ENCODE measurements at regions not wholly inside any gene's neighbourhood (a gene's known extent, or its start where the extent isn't known, plus 50 kb on each side); places are given as distances from the start of the nearest gene placed in this dataset.

DNA sequence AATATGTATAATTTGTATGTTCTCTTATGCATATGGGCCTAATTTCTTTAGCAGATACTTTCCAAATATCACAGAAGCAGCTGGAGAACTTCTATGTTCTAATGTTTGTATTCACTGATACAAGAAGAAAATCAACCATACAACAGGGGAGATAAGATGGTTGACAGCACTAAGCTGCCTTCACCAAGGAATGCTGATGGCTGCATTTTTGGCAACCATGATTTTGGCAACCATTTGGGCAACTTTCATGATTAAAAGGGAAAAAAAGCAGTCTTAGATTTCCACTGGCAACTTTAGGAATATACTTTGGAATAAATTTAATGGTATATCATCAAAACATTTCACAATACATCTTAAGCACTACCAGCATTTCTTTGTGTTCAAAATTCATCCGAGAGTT is 740.3 kb upstream of the CDH6 start:
- Histone ChIP-seq H3K4me1 (ENCODE audit: insufficient read depth, low read length) (no peaks in the 10 kb centered on the region), H3K4me3 (ENCODE audit: insufficient read depth, low read length) (no peak overlapping the region), H3K27me3 (ENCODE audit: insufficient read depth, low read length) (no peaks in the 10 kb centered on the region), H3K9me3 (ENCODE audit: low read depth, low read length) (no peaks in the 10 kb centered on the region), H2AFZ (ENCODE audit: low read length) (no peak overlapping the region), H3K27ac (ENCODE audit: low read depth, low read length) (no peak overlapping the region), H3K79me2 (ENCODE audit: insufficient read depth, low read length) (no peaks in the 10 kb centered on the region), H4K20me1 (ENCODE audit: insufficient read depth, low read length) (no peaks in the 10 kb centered on the region), H3K4me2 (ENCODE audit: insufficient read depth, low read length) (no peak overlapping the region), H3K36me3 (ENCODE audit: insufficient read depth, low read length) (no peaks in the 10 kb centered on the region)
- DNase-seq (ENCODE audit: insufficient read length, low spot score, missing footprints): no peak
- TF ChIP-seq, protein P1, sequence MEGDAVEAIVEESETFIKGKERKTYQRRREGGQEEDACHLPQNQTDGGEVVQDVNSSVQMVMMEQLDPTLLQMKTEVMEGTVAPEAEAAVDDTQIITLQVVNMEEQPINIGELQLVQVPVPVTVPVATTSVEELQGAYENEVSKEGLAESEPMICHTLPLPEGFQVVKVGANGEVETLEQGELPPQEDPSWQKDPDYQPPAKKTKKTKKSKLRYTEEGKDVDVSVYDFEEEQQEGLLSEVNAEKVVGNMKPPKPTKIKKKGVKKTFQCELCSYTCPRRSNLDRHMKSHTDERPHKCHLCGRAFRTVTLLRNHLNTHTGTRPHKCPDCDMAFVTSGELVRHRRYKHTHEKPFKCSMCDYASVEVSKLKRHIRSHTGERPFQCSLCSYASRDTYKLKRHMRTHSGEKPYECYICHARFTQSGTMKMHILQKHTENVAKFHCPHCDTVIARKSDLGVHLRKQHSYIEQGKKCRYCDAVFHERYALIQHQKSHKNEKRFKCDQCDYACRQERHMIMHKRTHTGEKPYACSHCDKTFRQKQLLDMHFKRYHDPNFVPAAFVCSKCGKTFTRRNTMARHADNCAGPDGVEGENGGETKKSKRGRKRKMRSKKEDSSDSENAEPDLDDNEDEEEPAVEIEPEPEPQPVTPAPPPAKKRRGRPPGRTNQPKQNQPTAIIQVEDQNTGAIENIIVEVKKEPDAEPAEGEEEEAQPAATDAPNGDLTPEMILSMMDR (IDR thresholded peaks at IDR 0.05; ENCODE audit: extremely low read depth, low read depth, low read length): no peak

DNA sequence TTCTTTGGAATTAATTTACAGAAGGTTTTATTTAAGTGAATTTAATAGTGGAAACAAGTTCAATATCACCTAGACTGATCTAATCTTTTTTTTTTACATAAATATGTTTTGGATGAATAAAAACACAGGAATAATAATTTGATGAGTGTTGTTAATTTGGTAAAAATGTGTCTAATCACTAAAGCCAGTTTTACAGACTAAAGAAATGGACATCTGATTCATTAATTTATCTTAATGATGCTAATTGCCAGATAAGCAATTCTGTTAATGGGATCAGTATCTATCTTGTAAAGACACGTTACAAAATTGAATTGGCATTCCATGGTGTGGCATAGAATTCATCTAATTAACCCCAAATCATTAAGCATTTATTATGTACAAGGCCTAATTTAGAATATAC is 743.3 kb upstream of the CDH6 start:
- H4K20me1 ChIP-seq (ENCODE audit: insufficient read depth, low read length): no peaks in the 10 kb centered on the region
- no peaks in the 10 kb centered on the region for H3K79me2 ChIP-seq (ENCODE audit: insufficient read depth, low read length)
- H3K27ac ChIP-seq (ENCODE audit: low read depth, low read length): no peak overlapping the region
- peaks cover 4% of the 10 kb centered on the region for H3K9me3 ChIP-seq (ENCODE audit: low read depth, low read length)
- H3K4me1 ChIP-seq (ENCODE audit: insufficient read depth, low read length): no peaks in the 10 kb centered on the region
- H2AFZ ChIP-seq (ENCODE audit: low read length): no peak overlapping the region
- no peak overlapping the region for H3K4me2 ChIP-seq (ENCODE audit: insufficient read depth, low read length)
- no peak for DNase-seq (ENCODE audit: insufficient read length, low spot score, missing footprints)
- no peaks in the 10 kb centered on the region for H3K27me3 ChIP-seq (ENCODE audit: insufficient read depth, low read length)
- no peak overlapping the region for H3K4me3 ChIP-seq (ENCODE audit: insufficient read depth, low read length)
- H3K36me3 ChIP-seq (ENCODE audit: insufficient read depth, low read length): no peaks in the 10 kb centered on the region
- TF ChIP-seq, protein P1 (IDR thresholded peaks at IDR 0.05; ENCODE audit: extremely low read depth, low read depth, low read length): no peak

DNA sequence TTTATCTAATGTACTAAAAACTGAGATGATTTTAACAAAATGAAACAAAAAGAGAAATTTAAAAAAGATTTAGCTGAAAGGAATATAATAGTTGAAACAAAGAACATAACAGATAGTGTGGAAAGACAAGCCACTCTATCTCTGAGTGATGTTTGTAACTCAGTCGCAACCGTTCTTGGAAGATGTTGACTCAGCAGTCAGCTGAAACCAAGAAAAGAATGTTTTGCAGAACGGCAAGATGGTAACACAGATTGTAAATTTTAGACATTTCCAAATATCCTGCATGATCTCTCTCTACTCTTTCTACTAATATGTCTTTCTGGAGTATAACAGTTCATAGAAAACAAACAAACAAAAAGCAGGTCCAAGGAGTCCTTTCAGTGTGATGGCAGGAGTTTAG is 746.1 kb upstream of the CDH6 start:
- Histone ChIP-seq H3K27ac (ENCODE audit: low read depth, low read length) (no peak overlapping the region), H3K79me2 (ENCODE audit: insufficient read depth, low read length) (no peaks in the 10 kb centered on the region), H3K36me3 (ENCODE audit: insufficient read depth, low read length) (no peaks in the 10 kb centered on the region), H3K4me1 (ENCODE audit: insufficient read depth, low read length) (no peaks in the 10 kb centered on the region), H3K4me2 (ENCODE audit: insufficient read depth, low read length) (no peak overlapping the region), H4K20me1 (ENCODE audit: insufficient read depth, low read length) (no peaks in the 10 kb centered on the region), H3K9me3 (ENCODE audit: low read depth, low read length) (peaks cover 4% of the 10 kb centered on the region), H3K27me3 (ENCODE audit: insufficient read depth, low read length) (no peaks in the 10 kb centered on the region), H3K4me3 (ENCODE audit: insufficient read depth, low read length) (no peak overlapping the region), H2AFZ (ENCODE audit: low read length) (no peak overlapping the region)
- no peak for DNase-seq (ENCODE audit: insufficient read length, low spot score, missing footprints)
- TF ChIP-seq, protein P1 (IDR thresholded peaks at IDR 0.05; ENCODE audit: extremely low read depth, low read depth, low read length): no peak

DNA sequence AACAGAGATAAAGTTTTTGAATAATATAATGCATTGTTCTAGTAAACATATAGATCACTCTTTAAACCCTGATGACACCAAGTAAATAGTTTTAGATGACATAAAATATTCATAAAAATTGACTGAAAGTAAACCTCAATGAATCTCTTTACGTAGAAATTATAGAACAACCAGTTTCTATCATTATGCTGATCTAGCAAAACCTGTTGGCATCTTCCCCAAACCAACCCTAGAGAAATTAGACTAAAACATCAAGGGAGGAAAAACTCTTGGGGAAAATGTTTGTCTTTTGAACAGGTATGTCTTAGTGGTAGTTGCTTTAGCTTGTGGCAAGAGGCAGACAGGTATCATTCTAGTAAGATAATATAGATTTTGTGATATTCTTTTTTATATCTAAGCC is 747.0 kb upstream of the CDH6 start:
- Histone ChIP-seq H3K27ac (ENCODE audit: low read depth, low read length) (no peak overlapping the region), H2AFZ (ENCODE audit: low read length) (no peak overlapping the region), H3K9me3 (ENCODE audit: low read depth, low read length) (peaks cover 4% of the 10 kb centered on the region), H4K20me1 (ENCODE audit: insufficient read depth, low read length) (no peaks in the 10 kb centered on the region), H3K79me2 (ENCODE audit: insufficient read depth, low read length) (no peaks in the 10 kb centered on the region), H3K4me3 (ENCODE audit: insufficient read depth, low read length) (no peak overlapping the region), H3K27me3 (ENCODE audit: insufficient read depth, low read length) (no peaks in the 10 kb centered on the region), H3K4me1 (ENCODE audit: insufficient read depth, low read length) (no peaks in the 10 kb centered on the region), H3K36me3 (ENCODE audit: insufficient read depth, low read length) (no peaks in the 10 kb centered on the region), H3K4me2 (ENCODE audit: insufficient read depth, low read length) (no peak overlapping the region)
- no peak for DNase-seq (ENCODE audit: insufficient read length, low spot score, missing footprints)
- TF ChIP-seq, protein P1 (IDR thresholded peaks at IDR 0.05; ENCODE audit: extremely low read depth, low read depth, low read length): no peak

Measured in osteoblast (primary cell).